K562 (cell line): ENCODE measurements at regions not wholly inside any gene's neighbourhood (a gene's known extent, or its start where the extent isn't known, plus 50 kb on each side); places are given as distances from the start of the nearest gene placed in this dataset.

ENCODE experiments used
- BCOR ChIP-seq: fragments of 450-650 bp; IDR thresholded peaks from 2 replicates; pipeline ENCODE4 v1.6.1; 2016
- JUNB ChIP-seq: fragments of 450-650 bp; formaldehyde crosslinking; conservative IDR thresholded peaks from 2 replicates; pipeline ENCODE4 v1.4.0; 2020; ENCODE audit warnings: mild to moderate bottlenecking
- MYNN ChIP-seq, 2 experiments: sonication (generic); formaldehyde crosslinking in 1 of 2; IDR thresholded peaks; 2 replicates each; pipeline versions ENCODE4 v1.5.0 to v1.6.1; 2016 to 2020; ENCODE audit warnings: antibody characterized with exemption in 1 of 2, missing genetic modification reagents in 1 of 2
- SMC3 ChIP-seq: conservative IDR thresholded peaks from 2 replicates; pipeline ENCODE4 v1.6.1; 2011; ENCODE audit warnings: low read depth, low read length, improper control_type of control experiment; ENCODE audit not compliant: insufficient read depth
- TAF7 ChIP-seq: fragments of 450-650 bp; IDR thresholded peaks from 2 replicates; pipeline ENCODE4 v1.6.1; 2016; ENCODE audit warnings: missing genetic modification characterization, missing compliant biosample characterization
- ZNF124 ChIP-seq: sonication (generic); formaldehyde crosslinking; IDR thresholded peaks from 2 replicates; pipeline ENCODE4 v1.8.1; 2022; ENCODE audit warnings: missing genetic modification reagents
- ZNF780A ChIP-seq: fragments of 250-450 bp; sonication (Bioruptor Pico); IDR thresholded peaks from 2 replicates; pipeline ENCODE4 v1.5.0; 2021; ENCODE audit warnings: mild to moderate bottlenecking
- TF ChIP-seq, protein P1 (sequence below): sonication (generic); formaldehyde crosslinking; IDR thresholded peaks from 2 replicates; pipeline ENCODE4 v1.8.0; 2022; ENCODE audit warnings: mild to moderate bottlenecking, low read depth, missing genetic modification reagents
- TF ChIP-seq, protein P2 (sequence below): sonication (generic); formaldehyde crosslinking; IDR thresholded peaks from 2 replicates; pipeline ENCODE4 v1.8.1; 2023; ENCODE audit warnings: mild to moderate bottlenecking, missing genetic modification reagents
- TF ChIP-seq, protein P3 (sequence below): fragments of 250-450 bp; sonication (Bioruptor Pico); IDR thresholded peaks from 2 replicates; pipeline ENCODE4 v1.5.1; 2021; ENCODE audit warnings: mild to moderate bottlenecking
- TF ChIP-seq, protein P4 (sequence below): fragments of 250-450 bp; sonication (Bioruptor Pico); IDR thresholded peaks from 2 replicates; pipeline ENCODE4 v1.5.0; 2020; ENCODE audit warnings: mild to moderate bottlenecking

DNA sequence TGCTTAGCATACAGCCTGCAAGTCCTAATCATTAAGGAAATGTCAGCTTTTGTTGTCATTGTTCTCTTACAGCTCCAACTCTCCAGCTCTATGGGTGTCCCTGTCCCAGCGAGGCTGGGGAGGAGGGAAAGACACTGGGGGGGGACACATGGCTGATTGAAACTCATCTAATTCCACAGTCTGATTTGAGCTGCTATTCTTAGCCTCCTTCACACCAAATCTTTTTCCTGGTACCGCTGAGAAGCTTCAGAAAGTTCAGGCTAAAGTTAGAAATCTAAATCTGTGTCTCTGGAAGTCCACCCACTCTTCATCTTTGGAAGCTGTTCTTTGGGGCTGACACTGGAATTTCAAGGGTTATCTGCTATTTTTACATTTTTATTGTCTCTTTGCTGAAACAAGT, 61.3 kb upstream of the RASGRP1 start:
- TF ChIP-seq BCOR (no peak), SMC3 (no peak), ZNF780A (CRISPR knock-in tag) (no peak), TAF7 (tag) (no peak), JUNB (no peak), ZNF124 (CRISPR knock-in tag) (no peak), MYNN (IDR thresholded peaks at IDR 0.05) (no peak), MYNN (CRISPR knock-in tag; IDR thresholded peaks at IDR 0.05) (no peak)
- TF ChIP-seq, protein P1, sequence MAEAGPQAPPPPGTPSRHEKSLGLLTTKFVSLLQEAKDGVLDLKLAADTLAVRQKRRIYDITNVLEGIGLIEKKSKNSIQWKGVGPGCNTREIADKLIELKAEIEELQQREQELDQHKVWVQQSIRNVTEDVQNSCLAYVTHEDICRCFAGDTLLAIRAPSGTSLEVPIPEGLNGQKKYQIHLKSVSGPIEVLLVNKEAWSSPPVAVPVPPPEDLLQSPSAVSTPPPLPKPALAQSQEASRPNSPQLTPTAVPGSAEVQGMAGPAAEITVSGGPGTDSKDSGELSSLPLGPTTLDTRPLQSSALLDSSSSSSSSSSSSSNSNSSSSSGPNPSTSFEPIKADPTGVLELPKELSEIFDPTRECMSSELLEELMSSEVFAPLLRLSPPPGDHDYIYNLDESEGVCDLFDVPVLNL (CRISPR knock-in tag): no peak
- TF ChIP-seq, protein P2, sequence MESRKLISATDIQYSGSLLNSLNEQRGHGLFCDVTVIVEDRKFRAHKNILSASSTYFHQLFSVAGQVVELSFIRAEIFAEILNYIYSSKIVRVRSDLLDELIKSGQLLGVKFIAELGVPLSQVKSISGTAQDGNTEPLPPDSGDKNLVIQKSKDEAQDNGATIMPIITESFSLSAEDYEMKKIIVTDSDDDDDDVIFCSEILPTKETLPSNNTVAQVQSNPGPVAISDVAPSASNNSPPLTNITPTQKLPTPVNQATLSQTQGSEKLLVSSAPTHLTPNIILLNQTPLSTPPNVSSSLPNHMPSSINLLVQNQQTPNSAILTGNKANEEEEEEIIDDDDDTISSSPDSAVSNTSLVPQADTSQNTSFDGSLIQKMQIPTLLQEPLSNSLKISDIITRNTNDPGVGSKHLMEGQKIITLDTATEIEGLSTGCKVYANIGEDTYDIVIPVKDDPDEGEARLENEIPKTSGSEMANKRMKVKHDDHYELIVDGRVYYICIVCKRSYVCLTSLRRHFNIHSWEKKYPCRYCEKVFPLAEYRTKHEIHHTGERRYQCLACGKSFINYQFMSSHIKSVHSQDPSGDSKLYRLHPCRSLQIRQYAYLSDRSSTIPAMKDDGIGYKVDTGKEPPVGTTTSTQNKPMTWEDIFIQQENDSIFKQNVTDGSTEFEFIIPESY (CRISPR knock-in tag): no peak
- TF ChIP-seq, protein P3, sequence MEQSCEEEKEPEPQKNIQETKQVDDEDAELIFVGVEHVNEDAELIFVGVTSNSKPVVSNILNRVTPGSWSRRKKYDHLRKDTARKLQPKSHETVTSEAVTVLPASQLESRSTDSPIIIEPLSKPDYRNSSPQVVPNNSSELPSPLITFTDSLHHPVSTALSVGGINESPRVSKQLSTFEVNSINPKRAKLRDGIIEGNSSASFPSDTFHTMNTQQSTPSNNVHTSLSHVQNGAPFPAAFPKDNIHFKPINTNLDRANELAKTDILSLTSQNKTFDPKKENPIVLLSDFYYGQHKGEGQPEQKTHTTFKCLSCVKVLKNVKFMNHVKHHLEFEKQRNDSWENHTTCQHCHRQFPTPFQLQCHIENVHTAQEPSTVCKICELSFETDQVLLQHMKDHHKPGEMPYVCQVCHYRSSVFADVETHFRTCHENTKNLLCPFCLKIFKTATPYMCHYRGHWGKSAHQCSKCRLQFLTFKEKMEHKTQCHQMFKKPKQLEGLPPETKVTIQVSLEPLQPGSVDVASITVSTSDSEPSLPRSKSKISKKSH (CRISPR knock-in tag): no peak
- TF ChIP-seq, protein P4, sequence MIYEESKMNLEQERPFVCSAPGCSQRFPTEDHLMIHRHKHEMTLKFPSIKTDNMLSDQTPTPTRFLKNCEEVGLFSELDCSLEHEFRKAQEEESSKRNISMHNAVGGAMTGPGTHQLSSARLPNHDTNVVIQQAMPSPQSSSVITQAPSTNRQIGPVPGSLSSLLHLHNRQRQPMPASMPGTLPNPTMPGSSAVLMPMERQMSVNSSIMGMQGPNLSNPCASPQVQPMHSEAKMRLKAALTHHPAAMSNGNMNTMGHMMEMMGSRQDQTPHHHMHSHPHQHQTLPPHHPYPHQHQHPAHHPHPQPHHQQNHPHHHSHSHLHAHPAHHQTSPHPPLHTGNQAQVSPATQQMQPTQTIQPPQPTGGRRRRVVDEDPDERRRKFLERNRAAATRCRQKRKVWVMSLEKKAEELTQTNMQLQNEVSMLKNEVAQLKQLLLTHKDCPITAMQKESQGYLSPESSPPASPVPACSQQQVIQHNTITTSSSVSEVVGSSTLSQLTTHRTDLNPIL: no peak
